ENCODE measurements at regions not wholly inside any gene's neighbourhood (a gene's known extent, or its start where the extent isn't known, plus 50 kb on each side); places are given as distances from the start of the nearest gene placed in this dataset.

DNA sequence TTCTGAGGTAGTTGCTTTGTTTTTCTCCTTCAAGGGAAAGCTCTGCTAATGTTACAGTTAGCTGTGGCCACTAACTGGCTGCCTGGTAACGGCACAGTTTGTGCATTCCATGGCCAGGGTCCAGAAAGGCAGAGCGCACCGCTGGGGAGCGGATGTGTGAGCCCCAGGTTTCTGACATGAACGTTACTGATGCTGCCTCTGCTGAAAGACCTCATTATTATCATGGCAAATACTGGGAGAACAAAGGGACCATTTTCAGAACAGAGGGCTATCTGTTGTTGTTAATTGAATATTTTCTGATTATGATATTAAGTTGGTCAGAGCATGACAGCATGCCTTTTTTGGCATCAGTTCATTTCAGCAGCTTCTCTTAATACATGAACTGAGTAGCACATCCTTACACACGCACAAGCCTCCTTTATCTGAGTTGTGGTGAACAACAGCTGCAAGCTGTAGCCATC is 134.1 kb downstream of the NUDT12 start:
- peak; percentile 95 for DNase-seq (ENCODE audit: low read depth)

DNA sequence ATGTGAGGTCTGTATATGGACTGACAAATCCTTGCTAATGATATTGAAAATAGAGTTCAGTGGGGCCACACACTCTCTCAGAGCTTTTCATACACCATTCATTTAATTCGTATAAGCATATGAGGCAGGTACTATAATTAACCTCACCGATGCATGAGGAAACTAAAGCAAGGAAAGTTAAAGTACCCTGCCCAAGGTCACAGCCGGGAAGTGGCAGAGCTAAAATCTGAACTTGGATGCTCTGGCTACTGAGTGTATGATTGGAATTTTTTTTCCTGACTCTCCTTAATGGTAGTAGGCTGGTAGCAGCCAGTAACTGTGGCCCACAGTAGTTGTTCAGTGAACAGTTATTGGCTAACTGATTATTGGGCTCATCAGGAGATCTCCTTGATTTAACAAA is 135.3 kb downstream of the NUDT12 start:
- no peak for DNase-seq (ENCODE audit: low read depth)

DNA sequence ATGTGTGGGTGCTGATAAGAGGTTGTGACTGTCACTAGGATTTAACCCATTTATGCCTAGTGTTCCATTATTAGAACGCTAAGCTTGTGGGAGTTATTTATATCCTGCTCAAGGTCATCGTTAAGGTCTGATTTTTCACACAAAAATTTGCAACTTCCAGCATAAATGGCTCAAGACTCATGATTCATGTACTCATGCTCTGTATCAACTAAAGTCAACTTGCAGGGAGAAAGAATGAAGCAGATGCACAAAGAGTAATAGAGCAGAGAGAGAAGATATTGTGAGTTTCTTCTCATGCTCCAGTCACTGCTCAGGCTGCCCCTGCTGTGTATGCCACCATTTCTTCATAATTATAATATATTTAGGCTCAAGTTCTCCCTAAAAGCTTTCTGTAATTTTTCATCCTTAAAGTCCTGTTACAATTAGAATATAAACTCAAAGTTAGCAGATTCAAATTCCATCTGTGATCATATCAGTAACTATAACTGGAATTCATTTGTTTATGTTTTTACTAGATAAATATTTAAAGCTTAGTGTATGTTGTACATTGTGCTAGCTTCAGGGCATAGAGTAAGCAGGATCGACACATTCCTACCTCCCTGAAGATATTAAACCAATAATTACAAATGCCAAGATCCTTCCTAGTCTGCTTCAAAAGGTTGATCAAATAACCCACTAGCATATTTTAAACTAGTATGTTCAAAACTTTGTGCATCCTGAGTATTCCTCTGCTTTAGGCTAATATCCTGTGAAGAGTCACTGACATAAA is 136.7 kb downstream of the NUDT12 start:
- peak; percentile 86 for DNase-seq (ENCODE audit: low read depth)

DNA sequence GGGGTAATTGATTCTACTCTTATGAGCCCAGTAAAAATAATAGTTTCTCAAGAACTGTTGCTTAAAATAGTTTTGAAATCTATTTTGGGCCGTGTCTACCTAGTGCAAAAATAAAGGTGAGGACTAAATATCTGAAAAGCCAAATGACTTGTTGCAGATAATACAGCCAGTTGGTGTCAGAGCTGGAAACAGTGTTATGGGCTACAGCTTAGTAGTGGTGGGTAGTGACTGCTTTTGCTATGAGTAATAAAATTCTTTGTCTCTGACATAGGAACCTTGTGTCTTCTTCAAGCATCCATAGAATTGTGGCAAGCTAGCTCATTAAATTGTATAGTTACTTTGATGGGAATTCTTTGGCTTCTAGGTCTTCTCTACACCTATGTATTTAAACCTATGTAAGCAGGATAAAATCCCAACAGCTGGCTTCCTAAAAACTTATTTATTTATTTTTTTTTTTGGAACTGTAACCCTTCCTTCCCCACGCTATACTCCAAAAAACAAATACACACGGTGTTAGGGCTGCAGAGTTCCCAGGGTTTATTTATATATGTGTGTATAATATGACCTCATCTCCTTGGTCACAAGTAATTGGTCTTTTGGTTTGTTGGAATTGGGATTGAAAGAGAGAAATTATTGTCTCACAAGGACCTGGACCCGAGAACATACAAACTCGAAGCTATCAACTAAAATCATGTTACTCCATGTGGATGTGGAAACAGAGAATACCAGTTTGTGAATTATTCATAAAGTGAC is 138.0 kb downstream of the NUDT12 start:
- DNase-seq (ENCODE audit: low read depth): peak; percentile 79

DNA sequence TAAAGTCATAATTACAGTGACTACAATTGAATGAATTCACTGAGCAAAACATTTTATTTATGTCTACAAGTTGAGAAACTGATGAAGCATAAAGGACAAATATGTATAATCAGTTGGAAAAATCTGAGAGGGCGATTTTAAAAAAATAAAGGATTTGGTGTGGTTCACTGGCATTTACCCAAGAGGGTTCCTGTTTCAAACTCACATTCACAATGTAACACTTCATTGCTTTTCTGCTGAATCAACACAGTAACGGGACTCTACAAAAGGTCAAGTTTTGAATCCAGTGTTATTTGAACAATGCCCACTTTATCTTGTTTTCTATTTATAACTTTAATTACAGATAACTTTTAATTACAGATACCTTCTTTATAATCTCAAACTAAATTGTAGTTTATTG is 138.6 kb downstream of the NUDT12 start:
- DNase-seq (ENCODE audit: low read depth): peak; percentile 64

DNA sequence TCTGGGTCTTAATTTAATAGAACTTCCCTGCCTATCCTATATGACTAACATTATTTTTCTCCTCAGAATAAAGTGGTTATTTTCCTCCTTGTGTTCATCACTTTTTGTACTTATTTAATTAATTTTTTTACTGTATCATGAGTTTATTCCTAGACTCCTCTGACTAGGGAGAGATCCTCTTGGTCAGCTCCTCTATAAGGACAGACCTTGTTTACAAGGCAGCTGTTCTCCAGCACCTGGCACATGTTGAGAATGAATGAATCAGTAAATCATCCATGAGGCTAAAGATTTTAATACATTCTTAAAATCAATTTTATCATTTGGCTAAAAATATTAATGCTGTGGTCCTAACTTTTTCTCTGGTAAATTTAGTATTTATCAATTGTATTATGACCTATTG is 139.8 kb downstream of the NUDT12 start:
- DNase-seq (ENCODE audit: low read depth): peak; percentile 64

DNA sequence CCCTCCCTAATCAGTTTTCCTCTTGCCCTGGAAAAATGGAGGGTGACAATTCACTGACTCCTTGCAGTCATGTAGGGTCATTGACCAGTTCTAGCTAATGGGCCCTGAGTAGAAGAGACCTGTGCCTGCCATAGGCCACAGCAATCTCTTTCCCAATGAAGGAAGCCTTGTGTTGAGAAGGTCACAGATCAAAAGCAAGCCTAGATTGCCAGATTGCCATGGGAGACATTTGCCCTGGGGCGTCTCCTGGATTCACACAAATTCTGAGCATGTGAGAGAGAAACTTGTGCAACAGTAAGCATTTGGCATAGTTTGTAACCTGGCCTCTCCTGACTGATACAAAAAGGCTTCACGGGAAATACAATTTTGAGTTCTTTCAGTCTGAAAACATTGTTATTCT is 148.0 kb downstream of the NUDT12 start:
- no peak for DNase-seq (ENCODE audit: low read depth)

DNA sequence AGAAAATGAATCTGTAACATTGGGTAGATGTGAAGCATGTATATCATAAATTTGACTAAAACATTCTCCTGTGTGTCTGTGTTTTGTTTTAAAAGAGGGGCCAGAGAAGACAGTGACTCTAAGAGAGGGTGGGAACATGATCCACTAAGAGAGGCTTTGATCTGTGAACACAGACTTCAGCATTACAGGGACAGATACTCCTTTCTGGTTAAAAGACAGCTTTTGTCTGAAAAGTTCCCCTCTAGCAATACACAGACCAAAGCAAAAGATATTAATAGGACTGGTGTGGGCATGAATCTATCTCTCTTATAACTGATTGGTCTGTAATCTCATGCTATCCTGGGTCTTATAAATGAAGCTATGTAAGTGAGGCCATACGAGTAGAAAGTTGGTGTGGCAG is 150.9 kb downstream of the NUDT12 start:
- DNase-seq (ENCODE audit: low read depth): no peak

DNA sequence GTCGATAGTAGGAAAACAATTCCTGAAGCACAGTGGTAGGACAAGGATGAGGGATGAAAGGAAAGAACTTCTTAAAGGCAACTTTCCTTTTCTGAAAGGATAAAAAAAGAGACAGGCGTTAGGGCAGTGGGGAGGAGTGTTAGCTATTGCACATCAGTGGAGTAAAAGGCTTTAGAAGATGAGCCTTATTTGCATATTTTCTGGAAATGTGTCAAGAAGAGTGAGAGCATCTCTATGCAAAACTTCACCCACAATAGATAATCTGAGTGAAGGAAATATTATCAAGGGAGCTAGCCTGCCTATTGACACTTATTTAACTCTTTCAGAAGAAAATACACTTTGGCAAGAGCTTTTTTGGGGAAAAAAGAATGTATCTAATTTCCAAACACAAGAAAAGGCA is 151.6 kb downstream of the MACIR start:
- no peak for DNase-seq (ENCODE audit: low read depth)

DNA sequence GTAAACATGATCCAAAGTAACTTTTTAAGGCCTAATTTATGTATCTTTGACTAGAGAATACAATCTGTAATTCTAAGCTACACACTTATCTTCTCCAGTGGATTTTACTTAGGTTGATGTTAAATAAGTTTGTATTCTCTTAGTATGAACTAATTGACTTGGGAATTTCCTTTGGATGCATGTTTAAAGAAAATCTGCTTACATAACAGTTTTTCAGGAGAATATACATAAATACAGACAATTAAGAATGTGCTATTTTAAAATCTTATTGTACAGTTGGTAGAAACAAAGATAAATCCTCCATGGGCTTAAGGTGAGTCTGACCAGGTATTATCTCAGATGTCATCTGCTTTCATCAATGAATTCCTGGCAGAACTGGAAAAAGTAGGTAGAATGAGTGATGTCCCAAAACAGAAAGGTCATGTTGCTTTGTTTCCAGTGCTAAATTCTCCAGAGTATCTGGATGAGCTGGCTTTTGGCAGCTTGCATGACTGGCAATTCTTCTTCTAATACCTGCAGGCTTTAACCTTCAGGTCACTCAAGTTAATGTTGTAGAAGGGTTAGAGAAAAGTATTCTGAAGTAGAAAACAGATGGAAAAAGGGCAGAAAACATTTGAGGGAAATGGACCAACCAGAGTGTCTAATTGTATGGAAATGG is 150.6 kb downstream of the MACIR start:
- no peak for DNase-seq (ENCODE audit: low read depth)

DNA sequence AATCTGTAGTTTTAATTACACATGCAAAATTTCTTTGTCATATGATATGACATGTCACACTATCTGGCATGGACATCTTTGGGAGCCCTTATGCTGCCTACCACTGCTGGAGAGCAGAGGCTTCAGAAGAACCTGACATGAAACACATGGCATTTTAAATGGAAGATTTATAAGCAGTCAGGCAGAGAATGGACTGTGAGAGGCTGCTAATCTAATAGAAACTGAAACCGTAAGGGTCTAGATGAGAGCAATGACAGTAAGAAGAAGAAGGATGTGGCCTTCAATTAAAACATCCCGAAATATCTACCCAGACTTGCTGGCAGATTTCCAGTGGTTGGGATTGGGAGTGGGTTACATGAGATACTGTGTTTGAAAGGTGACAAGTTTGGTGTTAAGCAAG is 149.8 kb downstream of the MACIR start:
- no peak for DNase-seq (ENCODE audit: low read depth)

DNA sequence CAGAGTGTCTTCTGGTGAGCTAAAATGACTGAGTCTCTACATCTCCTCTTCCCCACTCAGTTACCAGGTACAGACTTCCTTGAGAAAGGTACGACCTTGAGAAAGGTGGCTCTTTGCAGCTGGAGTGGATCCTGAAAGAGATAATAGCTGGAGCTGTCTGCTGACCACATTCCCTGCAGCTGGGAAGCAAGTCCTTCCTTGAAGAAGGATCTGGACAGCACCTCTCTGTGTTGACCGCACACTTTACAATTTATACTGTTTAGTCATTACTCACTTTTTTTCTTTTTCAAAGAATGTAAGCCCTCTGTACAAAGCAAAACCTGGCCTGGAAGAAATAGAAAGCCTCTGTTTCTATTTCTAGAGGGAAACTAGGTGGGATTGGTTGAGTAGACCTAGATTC is 148.8 kb downstream of the MACIR start:
- DNase-seq (ENCODE audit: low read depth): no peak

DNA sequence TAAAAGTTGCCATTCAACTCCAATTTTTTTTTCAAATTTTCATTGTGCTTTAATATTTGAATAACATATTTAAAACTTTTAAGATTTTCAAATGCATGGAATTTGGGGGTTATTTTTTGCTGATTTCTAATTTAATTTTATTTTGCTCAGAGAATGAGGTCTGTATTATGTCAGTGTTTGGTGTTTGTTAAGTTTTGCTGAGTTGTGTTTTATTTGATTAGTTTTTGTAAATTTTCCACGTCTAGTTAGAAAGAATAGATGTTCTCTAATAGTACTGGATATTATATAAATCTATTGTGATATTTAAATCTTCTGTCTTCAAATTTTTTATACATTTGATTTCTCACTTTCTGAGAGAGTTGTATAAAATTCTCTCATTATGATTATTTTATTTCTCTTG is 145.9 kb downstream of the MACIR start:
- no peak for DNase-seq (ENCODE audit: low read depth)

DNA sequence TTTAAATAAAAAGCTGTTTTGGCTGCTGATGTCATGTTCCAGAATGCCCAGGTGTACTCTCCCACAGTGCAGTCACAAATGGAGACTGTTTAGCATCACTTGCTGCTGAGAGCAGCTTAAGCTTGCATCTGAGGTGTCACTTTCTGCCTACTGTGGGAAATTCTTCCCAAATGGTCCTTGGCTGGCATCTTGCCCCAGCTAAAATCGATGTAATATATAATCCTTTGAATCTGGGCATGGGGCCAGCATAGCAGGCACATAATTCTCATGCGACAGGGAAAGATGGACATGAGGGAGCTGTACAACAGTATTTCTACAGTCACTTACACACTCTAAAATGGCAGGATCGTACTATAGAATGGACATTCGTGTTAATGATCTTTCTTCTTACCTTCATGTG is 144.3 kb downstream of the MACIR start:
- DNase-seq (ENCODE audit: low read depth): no peak

DNA sequence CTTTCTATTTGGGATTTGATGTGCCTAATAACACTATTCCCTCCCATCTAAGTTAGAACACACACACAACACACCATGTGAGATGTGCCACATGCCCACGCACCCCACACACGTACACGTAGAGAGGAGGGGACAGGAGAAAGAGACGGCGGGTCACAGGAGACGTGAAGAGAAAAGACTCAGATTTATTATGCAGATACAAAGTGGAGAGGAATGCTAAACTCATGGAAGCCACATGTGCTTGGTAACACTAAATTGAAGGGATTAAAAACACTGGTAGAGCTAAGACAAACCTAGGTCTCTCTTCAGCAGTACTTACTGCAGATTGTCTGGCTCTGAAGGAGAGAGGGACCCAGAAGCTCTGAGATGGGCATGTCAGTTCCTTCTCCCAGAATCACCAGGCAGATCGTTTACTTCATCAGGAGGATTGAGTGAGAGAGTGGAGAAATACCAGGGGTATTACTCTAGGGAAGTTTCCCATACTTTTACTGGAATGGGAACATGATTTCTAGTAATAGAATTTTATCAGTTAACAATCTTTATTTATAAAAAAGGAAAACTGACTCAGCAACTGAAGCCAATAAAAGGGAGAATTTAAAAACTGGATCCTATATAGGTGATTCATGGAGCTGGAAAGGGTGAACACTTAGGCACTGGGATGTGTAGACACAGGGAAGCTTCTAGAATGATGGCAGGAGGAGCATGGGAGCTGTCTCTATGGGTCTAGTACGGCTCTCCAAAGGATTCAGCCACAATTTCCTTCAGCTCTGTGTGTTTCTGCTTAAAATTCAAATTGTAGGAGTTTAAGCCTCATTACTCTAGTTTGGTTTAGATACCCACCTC is 139.4 kb downstream of the MACIR start:
- DNase-seq (ENCODE audit: low read depth): no peak

DNA sequence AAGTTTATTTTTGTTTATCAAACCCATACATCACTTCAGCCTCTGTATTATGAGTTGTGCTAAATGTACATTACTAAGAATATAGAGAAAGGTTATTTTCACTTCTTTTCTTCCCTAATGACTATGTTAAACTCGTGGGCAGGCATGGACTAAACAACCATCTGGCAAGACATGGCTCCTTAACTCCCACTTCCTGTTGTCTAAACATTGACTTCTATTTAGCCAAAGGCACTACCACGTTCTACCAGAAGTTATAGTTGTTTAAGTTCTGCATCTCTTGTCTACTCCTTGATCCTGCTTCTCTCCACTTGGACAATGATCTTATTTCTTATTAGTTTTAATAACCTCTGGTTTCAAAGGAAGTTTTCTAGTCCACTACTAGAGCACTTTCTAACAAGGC is 136.1 kb downstream of the MACIR start:
- no peak for DNase-seq (ENCODE audit: low read depth)

DNA sequence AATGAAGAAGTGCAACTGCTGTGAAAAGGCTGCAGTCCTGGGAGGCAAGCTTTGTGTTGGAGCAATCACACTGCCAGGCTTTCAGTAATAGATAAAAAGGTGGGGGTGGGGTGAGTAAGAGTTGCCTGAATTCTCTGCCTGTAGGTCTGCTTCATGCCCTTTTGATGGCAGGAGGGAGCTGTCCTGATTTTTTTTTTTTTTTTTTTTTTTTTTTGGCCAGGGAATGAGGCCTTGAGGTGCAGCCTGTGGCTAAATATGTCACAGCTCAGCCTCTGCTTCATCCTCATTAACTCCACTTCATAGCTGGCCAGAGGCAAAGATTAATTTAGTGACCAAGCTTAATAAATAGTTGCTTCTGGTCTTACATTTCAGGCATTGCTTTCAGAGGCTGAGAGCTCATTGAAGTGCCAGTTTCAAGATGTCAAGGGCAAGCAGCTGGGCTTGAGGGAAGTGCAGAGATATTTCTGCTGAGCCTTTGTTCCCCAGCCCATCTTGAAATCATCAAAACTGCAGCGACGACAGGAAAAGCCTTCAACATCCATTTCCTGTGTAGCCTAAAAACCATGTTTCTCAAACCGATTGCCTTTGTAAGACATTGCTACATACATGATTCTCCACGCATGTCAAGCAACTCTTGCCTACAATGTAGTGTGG is 134.7 kb downstream of the MACIR start:
- peak; percentile 58 for DNase-seq (ENCODE audit: low read depth)

DNA sequence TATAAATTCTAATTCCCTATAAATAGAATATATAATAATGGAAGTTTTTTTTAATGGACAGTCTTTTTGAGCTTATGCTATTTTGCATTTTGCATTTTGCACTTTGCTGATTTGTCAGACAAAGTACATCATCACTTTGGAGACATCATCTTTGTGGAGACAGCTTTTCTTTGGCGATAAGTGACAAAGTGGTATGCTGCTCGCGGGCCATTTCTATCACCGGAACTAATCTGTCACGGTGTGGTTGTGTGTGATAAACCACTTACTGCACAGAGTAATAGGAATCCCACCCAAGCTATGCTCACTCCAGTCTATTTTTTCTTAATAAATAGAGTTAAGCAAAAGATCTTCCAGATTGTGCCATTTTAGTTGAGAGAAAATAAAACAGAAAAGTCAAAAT is 133.1 kb downstream of the MACIR start:
- DNase-seq (ENCODE audit: low read depth): no peak

DNA sequence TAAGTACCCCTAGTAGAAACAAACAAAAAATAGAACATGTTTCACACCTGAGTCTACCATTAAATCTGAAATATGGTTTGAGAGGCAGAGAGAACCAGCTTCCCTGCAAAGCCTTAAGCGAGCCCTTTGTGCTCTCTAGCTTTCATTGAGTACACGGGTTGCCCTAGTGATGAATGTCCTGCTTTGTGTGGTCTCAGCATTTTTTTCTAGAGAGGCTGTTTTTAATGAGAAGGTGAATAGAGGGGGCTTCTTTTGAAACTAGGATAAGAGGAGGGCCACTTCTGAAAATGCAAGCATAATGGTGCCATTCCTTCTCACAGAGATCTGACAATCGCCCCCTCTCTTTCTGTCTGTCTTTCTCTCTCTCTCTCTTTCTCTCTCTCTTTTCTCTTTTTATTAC is 131.3 kb downstream of the MACIR start:
- DNase-seq (ENCODE audit: low read depth): no peak

DNA sequence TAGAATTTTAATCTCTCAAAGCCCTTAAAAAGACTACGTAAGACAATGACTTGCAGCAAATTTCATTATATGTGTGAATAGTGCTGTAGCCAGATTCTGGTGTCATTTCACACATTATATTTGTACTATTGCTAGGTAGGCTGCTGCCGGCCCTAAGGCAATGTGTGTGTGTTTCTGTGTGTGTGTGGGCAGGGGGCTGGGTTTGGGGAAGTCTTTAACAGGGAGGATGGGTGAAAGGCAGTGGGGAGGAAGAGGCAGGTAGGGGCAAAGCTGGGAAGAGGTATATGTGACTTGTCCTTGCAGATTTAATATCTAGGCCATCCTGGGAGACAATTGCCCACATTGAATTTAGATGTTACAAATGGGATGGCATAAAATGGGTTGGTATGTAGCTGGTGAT is 130.8 kb downstream of the MACIR start:
- DNase-seq (ENCODE audit: low read depth): no peak

DNA sequence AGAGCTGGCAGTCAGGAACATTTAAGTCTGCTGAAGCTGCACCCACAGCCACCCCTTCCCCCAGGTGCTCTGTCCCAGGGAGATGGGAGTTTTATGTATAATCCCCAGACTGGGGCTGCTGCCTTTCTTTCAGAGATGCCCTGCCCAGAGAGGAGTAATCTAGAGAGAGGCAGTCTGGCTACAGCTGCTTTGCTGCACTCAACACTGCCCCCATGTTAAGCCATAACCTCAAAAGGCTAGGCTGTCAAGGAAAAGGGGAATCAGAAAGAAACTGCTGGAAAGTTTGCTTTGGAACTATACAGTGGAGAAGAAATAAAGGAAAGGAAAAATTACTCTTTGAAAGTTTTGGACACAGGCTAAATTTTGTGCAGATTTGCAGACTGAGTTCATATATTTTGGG is 127.2 kb downstream of the MACIR start:
- peak; percentile 6 for DNase-seq (ENCODE audit: low read depth)

All from LHCN-M2 (cell line).